Progenitor cell of endocrine pancreas (in vitro differentiated cells): ENCODE measurements at regions not wholly inside any gene's neighbourhood (a gene's known extent, or its start where the extent isn't known, plus 50 kb on each side); places are given as distances from the start of the nearest gene placed in this dataset.

Experiments used
- DNase-seq: peaks from one replicate; pipeline ENCODE4 v3.0.0; 2021; ENCODE audit warnings: low spot score; ENCODE audit not compliant: unreplicated experiment
- H3K27ac Mint-ChIP-seq: 2 replicates; pipeline ENCODE4 v1.8.0; 2021; ENCODE audit warnings: mild to moderate bottlenecking, moderate library complexity, mixed read lengths
- H3K27me3 Mint-ChIP-seq: 2 replicates; pipeline ENCODE4 v1.8.0; 2021; ENCODE audit warnings: mixed read lengths
- H3K36me3 Mint-ChIP-seq: 2 replicates; pipeline ENCODE4 v1.8.0; 2022; ENCODE audit warnings: mixed read lengths; ENCODE audit not compliant: insufficient read depth
- H3K4me1 Mint-ChIP-seq: 2 replicates; pipeline ENCODE4 v1.8.0; 2021; ENCODE audit warnings: low read depth, mixed read lengths
- H3K4me3 Mint-ChIP-seq: 2 replicates; pipeline ENCODE4 v1.8.0; 2021; ENCODE audit warnings: low read depth, mild to moderate bottlenecking, moderate library complexity, mixed read lengths
- H3K9me3 Mint-ChIP-seq: 2 replicates; pipeline ENCODE4 v1.8.0; 2021; ENCODE audit warnings: low read depth, mixed read lengths
- TF ChIP-seq, protein P1 (sequence below): fragments of 200-600 bp; sonication (generic); IDR thresholded peaks from one replicate; pipeline ENCODE4 v1.5.0; 2021; ENCODE audit warnings: antibody characterized with exemption, mild to moderate bottlenecking; ENCODE audit not compliant: unreplicated experiment

DNA sequence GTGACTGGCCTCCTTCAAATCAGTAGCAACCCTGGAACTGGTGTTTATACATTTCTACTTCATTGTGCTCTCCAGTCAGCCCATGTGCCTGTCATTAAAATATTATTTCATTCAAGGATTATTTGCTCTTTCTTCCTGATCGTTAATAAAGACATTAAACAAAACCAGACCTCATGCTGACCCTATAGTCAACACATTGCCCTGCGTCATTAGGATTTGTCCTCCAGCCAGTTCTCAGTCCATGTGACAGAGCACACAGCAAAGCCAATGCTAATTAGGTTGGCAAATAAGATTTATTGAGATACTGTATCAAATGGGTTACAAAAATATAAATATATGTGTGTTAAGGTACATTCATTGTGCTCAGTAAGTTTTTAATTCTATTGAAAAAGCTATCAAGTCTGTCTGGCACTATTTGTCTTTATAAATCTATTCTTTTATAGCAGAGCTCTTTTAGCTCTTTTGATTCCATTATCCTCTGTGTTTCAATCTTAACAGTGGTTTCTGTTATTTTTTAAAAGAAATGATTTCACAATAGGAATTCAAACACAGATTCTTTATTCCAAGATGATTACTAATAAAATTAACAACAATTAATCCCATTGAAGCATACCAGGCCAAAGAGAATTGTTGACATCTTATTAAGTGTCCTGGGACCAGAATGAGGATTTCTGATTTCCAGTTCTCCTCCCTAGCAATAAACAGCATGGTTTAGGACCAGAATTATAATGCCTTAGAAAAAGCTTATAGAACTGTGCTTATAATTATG is 209.4 kb upstream of the RGMB start:
- H3K36me3 Mint-ChIP-seq: no peaks in the 10 kb centered on the region
- no peaks in the 10 kb centered on the region for H3K27me3 Mint-ChIP-seq
- no peak overlapping the region for H3K27ac Mint-ChIP-seq
- H3K4me1 Mint-ChIP-seq: peaks cover 9% of the 10 kb centered on the region
- H3K4me3 Mint-ChIP-seq: no peak overlapping the region
- DNase-seq: no peak
- peaks cover 4% of the 10 kb centered on the region for H3K9me3 Mint-ChIP-seq
- TF ChIP-seq, protein P1, sequence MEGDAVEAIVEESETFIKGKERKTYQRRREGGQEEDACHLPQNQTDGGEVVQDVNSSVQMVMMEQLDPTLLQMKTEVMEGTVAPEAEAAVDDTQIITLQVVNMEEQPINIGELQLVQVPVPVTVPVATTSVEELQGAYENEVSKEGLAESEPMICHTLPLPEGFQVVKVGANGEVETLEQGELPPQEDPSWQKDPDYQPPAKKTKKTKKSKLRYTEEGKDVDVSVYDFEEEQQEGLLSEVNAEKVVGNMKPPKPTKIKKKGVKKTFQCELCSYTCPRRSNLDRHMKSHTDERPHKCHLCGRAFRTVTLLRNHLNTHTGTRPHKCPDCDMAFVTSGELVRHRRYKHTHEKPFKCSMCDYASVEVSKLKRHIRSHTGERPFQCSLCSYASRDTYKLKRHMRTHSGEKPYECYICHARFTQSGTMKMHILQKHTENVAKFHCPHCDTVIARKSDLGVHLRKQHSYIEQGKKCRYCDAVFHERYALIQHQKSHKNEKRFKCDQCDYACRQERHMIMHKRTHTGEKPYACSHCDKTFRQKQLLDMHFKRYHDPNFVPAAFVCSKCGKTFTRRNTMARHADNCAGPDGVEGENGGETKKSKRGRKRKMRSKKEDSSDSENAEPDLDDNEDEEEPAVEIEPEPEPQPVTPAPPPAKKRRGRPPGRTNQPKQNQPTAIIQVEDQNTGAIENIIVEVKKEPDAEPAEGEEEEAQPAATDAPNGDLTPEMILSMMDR: no peak

DNA sequence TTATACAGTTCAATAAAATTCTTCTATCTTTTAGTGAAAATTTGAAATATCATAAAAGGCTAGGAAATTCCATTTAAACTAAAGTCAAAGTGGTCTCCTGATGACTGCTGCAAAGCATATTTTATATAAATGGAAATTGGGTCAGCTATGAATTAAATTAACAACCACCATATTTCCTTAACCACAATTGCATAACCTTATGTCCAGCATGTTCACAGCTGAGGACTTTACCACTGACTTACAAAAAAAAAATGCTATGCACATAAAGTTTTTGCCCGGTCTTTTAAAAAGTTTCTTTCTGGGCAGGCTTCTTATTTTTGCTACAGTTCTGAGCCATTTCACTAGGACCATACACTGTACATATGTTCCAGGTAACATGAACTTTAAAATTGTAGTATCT is 208.6 kb upstream of the RGMB start:
- no peaks in the 10 kb centered on the region for H3K27me3 Mint-ChIP-seq
- TF ChIP-seq, protein P1: no peak
- DNase-seq: no peak
- no peaks in the 10 kb centered on the region for H3K36me3 Mint-ChIP-seq
- H3K4me3 Mint-ChIP-seq: no peak overlapping the region
- H3K27ac Mint-ChIP-seq: no peak overlapping the region
- peaks cover 4% of the 10 kb centered on the region for H3K9me3 Mint-ChIP-seq
- H3K4me1 Mint-ChIP-seq: peaks cover 9% of the 10 kb centered on the region

DNA sequence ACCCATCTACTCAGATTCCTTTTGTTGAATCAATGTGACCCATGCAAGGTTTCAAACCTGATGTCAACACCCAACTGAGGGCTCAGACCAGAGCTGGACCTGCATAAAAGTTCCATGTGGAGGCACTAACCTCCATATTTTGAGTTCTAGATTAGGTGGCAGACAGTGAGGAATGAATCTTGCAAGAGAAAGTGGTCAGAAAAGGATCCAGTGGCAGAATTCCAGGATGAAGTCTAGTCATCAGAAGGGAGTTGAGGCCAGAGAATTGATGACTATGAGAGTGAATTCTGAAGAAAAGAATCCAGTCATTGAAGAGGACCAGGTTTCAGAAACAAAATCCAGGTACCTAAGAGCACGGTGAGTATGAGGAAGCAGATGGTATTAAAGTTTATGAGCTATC is 205.1 kb upstream of the RGMB start:
- H3K27me3 Mint-ChIP-seq: no peaks in the 10 kb centered on the region
- peaks cover 8% of the 10 kb centered on the region for H3K4me1 Mint-ChIP-seq
- TF ChIP-seq, protein P1: no peak
- H3K27ac Mint-ChIP-seq: peak overlapping the region; percentile 25
- no peak for DNase-seq
- H3K4me3 Mint-ChIP-seq: no peak overlapping the region
- H3K36me3 Mint-ChIP-seq: no peaks in the 10 kb centered on the region
- peaks cover 4% of the 10 kb centered on the region for H3K9me3 Mint-ChIP-seq

DNA sequence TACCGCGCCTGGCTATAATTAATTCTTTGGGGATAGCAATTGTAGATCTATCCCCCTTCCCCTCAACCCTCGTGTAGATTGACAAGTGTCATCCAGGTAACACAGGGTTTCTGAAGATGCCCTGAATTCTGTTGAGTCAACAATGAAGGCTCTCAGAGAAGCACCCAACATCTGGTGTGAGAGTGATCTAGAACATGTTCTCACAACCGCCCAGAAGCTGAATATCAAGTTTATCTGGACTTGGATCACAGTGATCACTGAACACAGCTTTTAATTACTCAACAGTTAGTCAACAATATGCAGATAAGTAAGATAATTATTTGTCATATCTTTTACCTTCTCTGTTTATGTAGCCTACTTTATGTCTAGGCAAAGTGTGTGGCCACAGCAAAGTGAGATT is 204.2 kb upstream of the RGMB start:
- Mint-ChIP-seq H3K27me3 (no peaks in the 10 kb centered on the region), H3K4me1 (no peaks in the 10 kb centered on the region), H3K4me3 (no peak overlapping the region), H3K36me3 (no peaks in the 10 kb centered on the region), H3K27ac (no peak overlapping the region), H3K9me3 (peaks cover 4% of the 10 kb centered on the region)
- TF ChIP-seq, protein P1: no peak
- no peak for DNase-seq

DNA sequence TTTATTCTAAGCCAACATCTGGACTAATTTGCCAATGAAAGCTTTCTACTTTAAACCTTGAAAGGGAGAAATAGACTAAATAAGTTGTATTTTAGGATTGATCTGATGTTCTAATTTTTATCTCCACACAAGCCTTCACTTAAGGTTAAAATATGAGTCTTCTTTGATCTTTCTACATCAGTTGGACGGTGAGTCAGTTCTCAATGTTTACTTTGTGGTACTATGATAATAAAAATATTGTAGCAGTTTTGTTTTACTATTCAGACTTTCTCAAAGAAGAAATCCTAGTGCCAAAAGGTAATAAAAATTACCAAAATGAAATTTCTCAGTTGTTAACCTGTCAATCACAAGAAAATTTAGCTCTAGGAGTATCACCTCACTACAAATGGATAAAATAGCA is 203.5 kb upstream of the RGMB start:
- H3K36me3 Mint-ChIP-seq: no peaks in the 10 kb centered on the region
- H3K4me1 Mint-ChIP-seq: no peaks in the 10 kb centered on the region
- TF ChIP-seq, protein P1: no peak
- no peak for DNase-seq
- H3K9me3 Mint-ChIP-seq: peaks cover 4% of the 10 kb centered on the region
- no peaks in the 10 kb centered on the region for H3K27me3 Mint-ChIP-seq
- no peak overlapping the region for H3K27ac Mint-ChIP-seq
- H3K4me3 Mint-ChIP-seq: no peak overlapping the region
